OCI-LY3 (cell line): ENCODE measurements at regions not wholly inside any gene's neighbourhood (a gene's known extent, or its start where the extent isn't known, plus 50 kb on each side); places are given as distances from the start of the nearest gene placed in this dataset.
A peak's percentile ranks its signal among the peaks of the same experiment; 100 is the strongest.

Experiments
- H2AFZ ChIP-seq: fragments of 200-600, 300-600 bp; shearing (Covaris generic); 2 replicates; pipeline ENCODE4 v1.6.0; 2014; ENCODE audit warnings: antibody characterized with exemption, low read depth, low read length
- H3K27ac ChIP-seq: fragments of 200-600, 300-600 bp; sonication (generic); 2 replicates; pipeline ENCODE4 v1.5.1; 2014; ENCODE audit warnings: mild to moderate bottlenecking, low read length, moderate library complexity, mixed read lengths
- H3K27me3 ChIP-seq: fragments of 200-600, 300-600 bp; sonication (generic); 2 replicates; pipeline ENCODE4 v1.6.1; 2014; ENCODE audit warnings: low read depth, low read length, mixed read lengths
- H3K36me3 ChIP-seq: fragments of 200-600, 300-600 bp; sonication (generic); replicated peaks from 2 replicates; pipeline ENCODE3; 2014; ENCODE audit warnings: low read depth, low read length, mixed read lengths
- H3K4me1 ChIP-seq: fragments of 300-600, 200-600 bp; sonication (generic); 2 replicates; pipeline ENCODE4 v1.6.1; 2014; ENCODE audit warnings: low read length, mixed read lengths
- H3K4me2 ChIP-seq: fragments of 200-600, 300-600 bp; sonication (generic); 2 replicates; pipeline ENCODE4 v1.6.1; 2014; ENCODE audit warnings: low read length, mixed read lengths
- H3K4me3 ChIP-seq: fragments of 300-600, 200-600 bp; sonication (generic); 2 replicates; pipeline ENCODE4 v1.5.1; 2014; ENCODE audit warnings: antibody characterized with exemption, mild to moderate bottlenecking, low read length, moderate library complexity
- H3K79me2 ChIP-seq: fragments of 300-600, 200-600 bp; shearing (Covaris generic); 2 replicates; pipeline ENCODE4 v1.6.1; 2014; ENCODE audit warnings: mild to moderate bottlenecking, low read length, mixed read lengths
- H3K9ac ChIP-seq: fragments of 300-600, 200-600 bp; shearing (Covaris generic); 2 replicates; pipeline ENCODE4 v1.6.0; 2014; ENCODE audit warnings: mild to moderate bottlenecking, low read length, moderate library complexity
- H3K9me3 ChIP-seq: fragments of 200-600, 300-600 bp; shearing (Covaris generic); 2 replicates; pipeline ENCODE4 v1.6.1; 2014; ENCODE audit warnings: low read length, mixed read lengths; ENCODE audit not compliant: insufficient read depth
- H4K20me1 ChIP-seq: fragments of 200-600, 300-600 bp; sonication (generic); 2 replicates; pipeline ENCODE4 v1.6.1; 2016; ENCODE audit warnings: low read length, mixed read lengths; ENCODE audit not compliant: insufficient read depth
- CTCF ChIP-seq: fragments of 200-600, 300-600 bp; sonication (generic); IDR thresholded peaks from 2 replicates; pipeline ENCODE4 v1.5.1; 2014; ENCODE audit warnings: antibody characterized with exemption, low read length, low read depth
- EZH2phosphoT487 ChIP-seq: fragments of 200-600 bp; shearing (Covaris generic); IDR thresholded peaks from 2 replicates; pipeline ENCODE4 v1.6.1; 2018; ENCODE audit warnings: antibody characterized with exemption, mixed run types, low read depth

GRCh38 chr5:148746826-148747535 is 79.4 kb upstream of the ADRB2 start:
- TF ChIP-seq CTCF, result no peak
- TF ChIP-seq EZH2phosphoT487, result no peak
- peaks cover 25% of the 10 kb centered on the region for H3K4me1 ChIP-seq
- H3K4me2 ChIP-seq, result peak overlapping the region; percentile 46
- H2AFZ ChIP-seq, result no peak overlapping the region
- peaks cover 17% of the 10 kb centered on the region for H3K27me3 ChIP-seq
- no peaks in the 10 kb centered on the region for H3K9me3 ChIP-seq
- H3K36me3 ChIP-seq, result no peaks in the 10 kb centered on the region
- no peaks in the 10 kb centered on the region for H4K20me1 ChIP-seq
- H3K9ac ChIP-seq, result no peak overlapping the region
- no peaks in the 10 kb centered on the region for H3K79me2 ChIP-seq
- no peak overlapping the region for H3K27ac ChIP-seq
- peak overlapping the region; percentile 18; the same call in 1 of the 2 replicates for H3K4me3 ChIP-seq

GRCh38 chr5:148747536-148747906 is 78.9 kb upstream of the ADRB2 start:
- Histone ChIP-seq H3K9me3 (no peaks in the 10 kb centered on the region), H3K4me1 (peaks cover 25% of the 10 kb centered on the region), H3K27me3 (peaks cover 17% of the 10 kb centered on the region), H3K4me2 (peak overlapping the region; percentile 46), H3K9ac (no peak overlapping the region), H4K20me1 (no peaks in the 10 kb centered on the region), H3K36me3 (no peaks in the 10 kb centered on the region), H3K27ac (no peak overlapping the region), H3K79me2 (no peaks in the 10 kb centered on the region), H2AFZ (no peak overlapping the region), H3K4me3 (0 out of 2 replicates have a peak overlapping the region, but pooled peaks have one; percentile 15)
- TF ChIP-seq EZH2phosphoT487 (no peak), CTCF (no peak)

DNA sequence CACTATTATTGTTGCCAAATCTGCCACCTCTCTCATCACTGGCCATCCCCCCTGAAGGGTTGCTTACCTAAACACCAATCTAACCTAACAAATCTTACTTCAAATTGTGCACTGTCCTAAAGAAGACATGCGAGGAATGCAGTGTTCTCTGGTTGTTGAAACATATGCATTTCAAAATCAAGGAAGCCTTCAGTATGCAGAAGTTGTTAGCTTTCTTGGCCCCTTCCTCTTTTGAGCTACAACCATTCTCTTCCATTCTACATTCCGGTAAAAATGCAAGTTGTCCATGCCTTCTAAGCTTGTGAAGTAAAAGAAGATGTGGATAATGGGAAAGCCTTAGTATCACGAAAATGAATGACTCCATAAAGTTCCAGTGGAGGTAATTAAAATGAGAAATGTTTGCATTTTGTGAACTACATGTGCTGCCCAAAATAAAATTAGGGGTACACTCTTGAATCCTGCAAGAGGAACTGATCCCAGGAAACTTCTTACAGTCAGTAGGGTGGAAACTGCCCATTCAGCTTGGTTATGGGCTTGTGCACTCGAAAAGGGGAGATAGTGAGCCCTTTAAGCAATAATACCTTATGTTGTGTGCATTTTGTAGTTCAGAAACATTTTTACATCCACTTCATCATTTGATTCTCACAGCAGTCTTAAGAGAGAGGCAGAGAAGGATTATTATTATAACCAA is 77.6 kb upstream of the ADRB2 start:
- TF ChIP-seq EZH2phosphoT487, result no peak
- TF ChIP-seq CTCF, result no peak
- Histone ChIP-seq H3K9ac (no peak overlapping the region), H3K4me1 (peaks cover 25% of the 10 kb centered on the region), H3K27ac (no peak overlapping the region), H2AFZ (no peak overlapping the region), H3K79me2 (no peaks in the 10 kb centered on the region), H3K4me2 (no peak overlapping the region), H3K4me3 (no peak overlapping the region), H4K20me1 (no peaks in the 10 kb centered on the region), H3K27me3 (peaks cover 17% of the 10 kb centered on the region), H3K9me3 (no peaks in the 10 kb centered on the region), H3K36me3 (no peaks in the 10 kb centered on the region)

GRCh38 chr5:148750614-148751013 is 75.8 kb upstream of the ADRB2 start:
- H3K4me3 ChIP-seq, result no peak overlapping the region
- no peaks in the 10 kb centered on the region for H3K36me3 ChIP-seq
- H3K79me2 ChIP-seq, result no peaks in the 10 kb centered on the region
- H3K4me2 ChIP-seq, result no peak overlapping the region
- no peak overlapping the region for H3K9ac ChIP-seq
- H3K27me3 ChIP-seq, result peaks cover 17% of the 10 kb centered on the region
- no peak overlapping the region for H3K27ac ChIP-seq
- H3K9me3 ChIP-seq, result no peaks in the 10 kb centered on the region
- no peak overlapping the region for H2AFZ ChIP-seq
- H3K4me1 ChIP-seq, result peaks cover 25% of the 10 kb centered on the region
- no peaks in the 10 kb centered on the region for H4K20me1 ChIP-seq
- TF ChIP-seq CTCF (no peak), EZH2phosphoT487 (no peak)
